HG03378 (cell line): ENCODE measurements at regions not wholly inside any gene's neighbourhood (a gene's known extent, or its start where the extent isn't known, plus 50 kb on each side); places are given as distances from the start of the nearest gene placed in this dataset.
"Not testable (repeated sequence)": the region's sequence is repeated elsewhere in the genome, so short reads cannot be mapped to it uniquely, and the experiment has no call there.

Source experiments
- ATAC-seq: cut with Tn5 transposase; IDR thresholded peaks from one replicate; pipeline ENCODE4 v1.9.1; 2021; ENCODE audit warnings: mild to moderate bottlenecking, moderate library complexity; ENCODE audit not compliant: unreplicated experiment

DNA sequence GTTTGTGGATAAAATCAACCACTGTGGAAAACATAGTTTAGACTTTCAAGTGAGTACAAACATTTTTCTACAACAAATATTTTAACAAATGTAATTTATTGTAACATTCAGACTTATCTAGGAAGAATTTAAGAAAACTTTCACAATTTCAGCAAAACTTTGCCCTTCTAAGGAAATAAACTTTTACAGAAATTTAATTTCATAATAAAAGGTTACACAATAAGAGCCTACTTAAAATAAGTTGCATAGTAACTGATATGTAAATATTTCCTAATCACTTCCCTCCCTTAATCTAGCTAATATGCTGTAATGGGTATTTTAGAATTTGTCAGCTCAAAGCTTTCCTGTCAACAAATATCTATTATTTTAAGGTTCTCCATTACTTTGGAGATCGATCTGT, 1899.9 kb downstream of the MAT2B start:
- ATAC-seq = no peak

DNA sequence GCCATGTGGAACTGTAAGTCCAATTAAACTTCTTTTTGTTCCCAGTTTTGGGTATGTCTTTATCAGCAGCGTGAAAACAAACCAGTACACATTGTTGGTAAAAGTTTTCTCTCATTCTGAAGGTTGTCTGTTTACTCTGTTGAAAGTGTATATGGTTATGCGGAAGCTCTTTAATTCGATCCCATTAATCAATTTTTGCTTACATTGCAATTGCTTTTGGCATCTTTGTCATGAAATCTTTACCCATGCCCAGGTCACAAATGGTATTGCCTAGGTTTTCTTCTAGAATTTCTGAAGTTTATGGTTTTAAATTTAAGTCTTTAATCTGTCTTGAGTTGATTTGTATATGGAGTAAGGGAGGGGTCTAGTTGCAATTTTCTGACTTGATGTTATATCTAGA, 1901.9 kb downstream of the MAT2B start:
- no peak for ATAC-seq

DNA sequence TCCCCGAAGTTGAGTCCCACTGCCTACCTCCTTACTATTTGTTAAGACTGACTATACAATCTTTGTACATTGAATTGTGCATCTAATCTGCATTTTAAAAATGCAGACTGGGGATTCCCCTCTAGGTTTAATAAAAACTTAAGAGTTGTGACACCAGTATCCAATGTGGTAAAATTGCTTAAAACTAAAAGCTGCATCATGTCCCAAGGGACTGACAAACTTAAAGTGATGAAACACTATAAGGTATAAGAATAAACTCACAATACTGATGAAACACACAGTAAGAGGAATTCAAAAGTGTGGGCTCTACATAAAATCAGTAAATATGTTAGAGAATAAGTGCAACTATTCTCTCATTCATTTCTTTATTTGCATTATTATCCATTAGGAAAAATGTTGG, 1905.1 kb downstream of the MAT2B start:
- no peak for ATAC-seq

DNA sequence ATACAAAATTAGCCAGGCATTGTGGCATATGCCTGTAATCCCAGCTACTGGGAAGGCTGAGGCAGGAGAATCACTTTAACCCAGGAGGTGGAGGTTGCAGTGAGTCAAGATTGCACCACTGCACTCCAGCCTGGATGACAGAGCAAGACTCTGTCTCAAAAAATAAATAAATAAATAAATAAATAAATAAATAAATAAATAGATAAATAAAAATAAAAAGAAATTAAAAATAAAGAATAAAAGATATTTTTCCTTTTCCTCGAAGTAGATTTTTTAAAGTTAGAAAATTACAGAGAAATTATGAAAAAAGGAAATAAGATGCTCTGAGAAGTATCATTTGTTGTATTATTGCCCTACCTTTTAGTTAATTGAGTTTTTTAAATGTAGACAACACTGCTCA, 1906.1 kb downstream of the MAT2B start:
- ATAC-seq = not testable (repeated sequence)

DNA sequence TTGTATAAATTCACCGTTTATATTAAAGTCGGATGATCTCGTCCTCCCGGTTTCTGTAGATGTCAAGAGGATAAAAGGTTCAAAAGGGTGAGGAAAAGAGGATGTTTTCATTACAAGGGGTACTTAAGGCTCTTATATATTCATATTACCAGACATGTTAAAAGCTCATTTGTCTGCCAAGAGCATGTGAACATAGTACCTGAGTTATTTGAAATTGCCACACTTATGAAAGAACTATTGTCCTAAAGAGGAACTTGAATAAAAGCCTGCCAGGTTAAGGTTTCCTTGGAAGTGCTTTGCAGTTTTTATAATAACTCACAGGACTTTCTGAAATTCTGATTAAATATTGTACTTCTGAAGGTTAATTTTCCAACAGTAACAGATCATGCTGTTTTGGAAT, 1915.1 kb downstream of the MAT2B start:
- ATAC-seq = no peak

DNA sequence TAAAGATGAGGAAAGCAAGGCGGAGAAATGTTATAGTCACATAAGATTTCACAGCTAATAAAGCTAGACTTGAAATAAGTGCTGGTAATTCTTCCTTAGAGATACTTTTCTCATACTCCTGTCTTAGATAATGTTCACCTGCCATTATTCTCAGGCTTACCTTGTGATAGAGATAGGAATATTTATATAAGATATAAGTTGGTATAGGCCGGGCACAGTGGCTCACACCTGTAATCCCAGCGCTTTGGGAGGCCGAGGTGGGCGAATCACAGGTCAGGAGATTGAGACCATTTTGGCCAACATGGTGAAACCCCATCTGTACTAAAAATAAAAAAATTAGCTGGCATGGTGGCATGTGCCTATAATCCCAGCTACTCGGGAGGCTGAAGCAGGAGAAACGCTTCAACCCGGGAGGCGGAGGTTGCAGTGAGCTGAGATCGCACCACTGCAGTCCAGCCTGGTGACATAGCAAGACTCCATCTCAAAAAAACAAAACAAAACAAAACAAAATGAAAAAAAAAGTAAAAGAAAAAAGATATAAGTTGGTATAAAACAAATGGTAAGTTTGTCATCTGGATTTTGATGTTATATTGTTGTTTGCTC, 1918.4 kb downstream of the MAT2B start:
- no peak for ATAC-seq

DNA sequence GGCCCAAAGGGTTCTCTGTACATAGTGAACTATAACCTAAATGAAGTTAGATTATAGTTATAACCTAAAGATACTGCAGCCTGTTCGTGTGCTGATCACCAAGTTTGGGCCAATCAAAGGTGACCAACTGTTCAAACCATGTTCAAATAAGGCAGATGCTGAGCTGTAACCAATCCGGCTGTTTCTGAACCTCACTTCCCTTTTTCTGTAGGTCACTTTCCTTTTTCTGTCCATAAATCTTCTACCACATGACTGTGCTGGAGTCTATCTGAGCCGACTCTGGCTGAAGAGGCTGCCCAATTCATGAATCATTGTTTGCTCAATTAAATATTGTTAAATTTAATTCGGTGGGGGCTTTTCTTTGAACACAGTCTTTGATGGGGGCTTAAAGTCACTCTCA, 1920.2 kb downstream of the MAT2B start:
- ATAC-seq = no peak

DNA sequence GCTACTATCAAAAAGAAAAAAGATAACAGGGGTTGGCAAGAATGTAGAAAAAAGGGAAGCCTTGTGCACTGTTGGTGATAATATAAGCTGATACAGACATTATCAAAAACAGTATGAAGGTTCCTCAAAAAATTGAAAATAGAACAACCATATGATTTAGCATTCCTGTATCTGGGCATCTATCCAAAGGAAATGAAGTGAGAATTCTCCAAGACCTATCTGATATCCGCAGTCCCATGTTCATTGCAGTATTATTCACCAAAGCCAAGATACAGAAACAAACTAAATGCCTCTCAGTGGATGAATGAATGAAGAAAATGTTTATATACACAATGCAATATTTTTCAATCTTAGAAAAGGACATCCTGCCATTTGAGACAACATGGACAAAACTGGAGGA, 1943.3 kb downstream of the MAT2B start:
- no peak for ATAC-seq

DNA sequence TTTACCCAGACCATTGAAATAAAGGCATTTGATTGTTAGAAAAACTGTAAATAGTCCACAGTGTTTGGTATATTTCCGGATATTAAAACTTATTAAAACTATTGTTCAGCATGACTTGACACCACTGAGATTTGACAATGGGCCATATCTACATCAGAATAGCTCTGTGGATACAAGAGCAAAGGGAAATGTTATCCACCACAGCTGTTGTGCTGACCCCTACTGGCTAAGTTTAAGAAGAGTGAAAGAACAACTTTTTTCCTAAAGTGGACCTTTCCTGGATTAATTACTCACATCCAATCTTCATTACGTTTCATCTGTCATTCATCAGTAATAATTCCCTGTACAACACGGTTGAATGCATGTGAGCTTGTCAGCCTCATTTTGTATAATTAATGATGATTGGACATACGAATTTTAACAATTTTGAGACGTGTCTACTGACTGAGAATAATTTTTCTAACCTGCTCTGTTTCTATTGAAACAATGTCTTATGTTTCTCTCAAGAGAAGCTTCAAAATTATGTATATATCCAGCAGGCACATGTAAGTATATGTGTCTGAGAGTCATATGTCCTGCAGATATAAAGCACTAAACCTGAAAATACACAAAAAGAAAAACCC, 1952.6 kb downstream of the MAT2B start:
- no peak for ATAC-seq

DNA sequence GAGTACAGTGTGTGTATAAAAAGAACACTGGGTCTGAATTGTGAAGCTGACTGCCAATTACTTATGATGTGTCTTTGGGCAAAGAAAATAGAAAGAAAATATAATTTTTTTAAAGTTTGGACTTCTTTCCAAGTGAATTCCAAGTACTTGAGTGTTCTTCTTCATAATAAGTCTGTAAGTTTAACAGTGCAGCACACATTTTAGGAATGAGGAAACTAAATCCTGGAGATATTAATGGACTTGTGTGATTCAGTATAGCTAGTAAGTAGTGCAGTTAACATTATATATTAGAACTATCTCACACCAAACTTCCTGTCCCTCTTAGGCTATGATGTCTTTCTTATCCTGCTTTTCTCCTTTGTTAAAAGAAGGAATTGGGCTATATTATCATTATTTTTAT, 1953.8 kb downstream of the MAT2B start:
- no peak for ATAC-seq

DNA sequence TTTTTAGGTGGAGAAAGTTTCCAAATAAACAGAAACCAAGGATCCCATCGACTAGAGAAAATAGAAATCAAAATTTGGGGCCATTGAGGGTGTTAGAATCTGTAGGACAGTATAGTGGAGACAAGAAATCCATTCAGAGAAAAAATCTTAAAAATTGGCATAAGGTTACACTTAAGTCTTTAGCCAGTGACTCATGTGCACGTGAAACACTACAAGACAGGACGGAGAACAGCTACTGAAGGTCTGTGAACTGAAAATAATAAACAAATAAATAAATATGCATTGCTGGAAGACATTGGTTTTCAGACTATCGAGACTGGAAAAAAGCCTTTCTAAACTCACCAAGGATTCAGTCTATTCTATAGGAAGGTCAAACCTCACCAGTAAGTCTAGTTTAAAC, 1955.5 kb downstream of the MAT2B start:
- ATAC-seq = no peak

DNA sequence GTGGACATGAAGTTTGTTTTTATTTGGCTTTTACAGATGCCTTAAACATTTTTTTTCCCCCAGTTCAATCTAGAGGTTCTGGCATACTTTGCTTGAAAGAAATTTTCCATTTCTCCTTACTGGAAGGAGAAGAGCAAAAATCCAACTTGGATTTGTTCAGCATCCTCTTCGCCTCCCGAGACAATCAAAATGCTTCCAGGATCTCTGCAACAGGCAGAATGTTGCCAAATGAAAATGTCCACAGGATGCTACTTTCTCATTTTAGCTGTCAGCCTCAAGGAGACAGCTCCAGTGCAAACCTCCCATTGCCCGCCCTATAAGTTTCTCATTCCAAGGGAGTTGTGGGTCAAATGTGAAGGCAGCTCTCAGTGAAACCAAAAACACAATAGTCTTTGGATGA, 1972.1 kb downstream of the MAT2B start:
- ATAC-seq = no peak

DNA sequence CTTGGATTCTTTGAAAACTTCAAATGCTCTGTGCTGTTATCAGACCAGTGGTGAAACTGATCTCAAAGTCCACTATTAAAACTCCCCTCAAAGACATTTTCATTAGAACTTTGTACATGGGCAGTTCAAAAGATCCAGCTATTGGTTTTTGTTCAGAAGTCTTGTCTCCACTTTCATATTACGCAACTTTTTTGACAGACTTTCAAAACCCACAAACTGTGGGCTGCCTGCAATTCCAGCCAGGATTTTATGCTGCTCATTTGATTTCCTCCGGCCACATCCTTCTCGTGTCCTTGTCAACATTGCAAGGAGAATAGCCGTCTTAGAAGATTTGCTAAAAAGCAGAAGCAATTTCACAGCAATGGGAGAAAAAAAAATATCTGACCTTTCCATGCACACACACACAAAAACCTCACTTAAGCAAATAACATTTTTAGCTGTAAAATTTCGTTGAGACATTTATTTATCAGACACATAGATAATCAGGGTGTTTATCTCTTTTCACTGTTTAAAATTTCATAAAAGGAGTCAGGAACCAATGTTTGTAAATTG, 1990.5 kb downstream of the MAT2B start:
- no peak for ATAC-seq

DNA sequence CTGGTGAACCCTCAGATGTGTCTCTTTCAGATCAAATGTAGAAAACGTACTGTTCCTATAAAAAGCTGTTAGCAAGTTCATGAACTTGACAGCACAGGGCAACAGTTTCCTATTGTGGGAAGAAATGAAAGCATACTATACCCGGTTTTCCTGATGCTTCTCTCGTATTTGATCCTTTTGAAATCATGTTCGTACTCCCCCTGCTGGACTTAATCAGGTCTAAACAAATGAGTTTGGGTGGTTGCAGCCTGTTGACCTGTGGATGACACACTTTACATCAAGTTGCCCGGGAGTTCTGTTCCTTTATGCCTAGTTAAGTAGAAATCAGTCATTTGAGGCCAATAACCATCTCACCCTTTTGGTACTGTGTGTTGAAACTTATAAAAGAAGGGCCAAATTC, 1992.3 kb downstream of the MAT2B start:
- no peak for ATAC-seq

DNA sequence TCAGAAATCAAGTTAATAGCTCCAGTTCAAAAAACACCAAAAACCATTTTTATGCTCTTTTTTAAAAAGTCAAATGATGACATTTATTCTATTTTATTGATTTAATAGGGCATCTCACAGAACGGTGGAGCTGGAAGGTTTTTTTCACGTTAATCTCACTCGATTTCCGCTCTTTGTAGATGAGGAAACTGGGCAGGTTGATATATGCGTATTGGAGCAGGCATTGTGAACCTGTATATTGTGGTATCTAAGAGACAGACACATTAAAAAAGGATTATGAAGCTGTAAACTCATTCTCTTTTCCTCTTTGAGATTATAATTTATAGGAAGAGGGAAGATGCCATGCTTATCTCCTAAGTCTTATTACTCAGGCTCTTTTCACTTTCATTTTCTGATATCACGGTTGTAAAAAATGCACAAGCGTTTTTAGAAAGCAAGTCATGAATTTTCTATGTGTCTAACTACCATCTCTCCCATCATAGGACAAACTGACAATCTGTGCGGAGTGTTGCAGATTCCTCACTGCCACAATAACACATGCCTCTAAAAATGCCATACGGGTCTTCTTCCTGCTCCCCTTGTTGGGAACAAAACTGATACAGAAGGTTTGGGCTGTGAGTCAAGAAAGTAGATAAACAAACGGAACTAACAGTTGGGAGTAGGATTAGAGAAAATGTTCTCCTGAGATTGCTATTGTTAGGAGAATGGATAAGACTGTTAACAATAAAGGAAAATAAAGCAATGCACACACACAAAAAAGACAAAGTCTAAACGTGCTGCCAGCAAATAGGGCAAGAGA, 1997.7 kb downstream of the MAT2B start:
- ATAC-seq = no peak

DNA sequence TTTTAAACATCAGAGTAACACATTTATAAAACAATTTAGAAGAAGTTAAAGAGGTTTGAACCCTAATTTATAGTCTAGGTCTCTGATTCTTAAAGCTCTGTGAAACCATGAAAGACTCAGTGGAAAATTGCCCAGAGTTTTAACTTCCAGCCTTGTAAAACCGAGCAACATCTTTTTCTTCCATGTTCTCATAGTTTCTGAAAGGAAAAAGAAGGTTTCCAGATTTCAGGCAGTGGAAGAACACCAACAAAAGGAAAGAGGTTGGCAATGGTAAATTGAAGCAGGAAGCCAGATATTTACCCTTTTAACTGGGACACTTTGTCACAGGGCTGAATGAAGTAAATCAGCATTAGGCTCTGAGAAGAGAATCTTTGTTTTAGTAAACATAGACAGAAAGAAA, 1999.3 kb downstream of the MAT2B start:
- ATAC-seq = no peak

DNA sequence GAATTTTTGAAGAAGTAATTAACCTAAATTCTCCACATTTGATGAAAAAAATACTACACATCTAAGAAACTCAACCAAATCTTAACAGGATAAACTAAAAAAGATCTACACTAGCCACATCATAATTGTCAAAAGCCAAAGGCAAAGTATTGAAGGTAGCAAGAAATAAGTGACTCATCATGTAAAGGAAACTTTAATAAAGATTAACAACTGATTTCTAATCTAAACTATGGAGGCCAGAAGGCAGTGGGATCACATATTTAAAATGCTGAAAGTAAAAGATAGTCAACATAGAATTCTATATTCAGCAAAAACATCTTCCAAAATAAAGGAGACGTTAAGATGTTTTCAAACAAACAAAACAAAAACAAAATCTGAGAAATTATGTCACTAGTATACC, 2002.9 kb downstream of the MAT2B start:
- no peak for ATAC-seq

DNA sequence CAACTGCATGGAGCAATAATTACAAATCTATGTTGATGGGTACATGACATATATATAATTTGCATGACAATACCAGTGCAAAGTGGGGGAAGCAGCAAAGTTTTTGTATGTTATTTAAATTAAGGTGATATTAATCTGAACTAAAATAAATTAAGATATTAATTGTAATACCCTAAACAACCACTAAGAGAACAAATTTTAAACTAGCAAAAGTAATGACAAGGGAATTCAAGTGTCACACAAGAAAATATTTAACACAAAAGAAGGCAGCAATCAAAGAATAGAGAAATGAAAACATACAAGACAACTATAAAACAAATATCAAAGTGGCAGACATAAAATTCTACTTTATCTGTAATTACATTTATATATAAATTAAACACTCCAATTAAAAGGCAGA, 2003.4 kb downstream of the MAT2B start:
- no peak for ATAC-seq

DNA sequence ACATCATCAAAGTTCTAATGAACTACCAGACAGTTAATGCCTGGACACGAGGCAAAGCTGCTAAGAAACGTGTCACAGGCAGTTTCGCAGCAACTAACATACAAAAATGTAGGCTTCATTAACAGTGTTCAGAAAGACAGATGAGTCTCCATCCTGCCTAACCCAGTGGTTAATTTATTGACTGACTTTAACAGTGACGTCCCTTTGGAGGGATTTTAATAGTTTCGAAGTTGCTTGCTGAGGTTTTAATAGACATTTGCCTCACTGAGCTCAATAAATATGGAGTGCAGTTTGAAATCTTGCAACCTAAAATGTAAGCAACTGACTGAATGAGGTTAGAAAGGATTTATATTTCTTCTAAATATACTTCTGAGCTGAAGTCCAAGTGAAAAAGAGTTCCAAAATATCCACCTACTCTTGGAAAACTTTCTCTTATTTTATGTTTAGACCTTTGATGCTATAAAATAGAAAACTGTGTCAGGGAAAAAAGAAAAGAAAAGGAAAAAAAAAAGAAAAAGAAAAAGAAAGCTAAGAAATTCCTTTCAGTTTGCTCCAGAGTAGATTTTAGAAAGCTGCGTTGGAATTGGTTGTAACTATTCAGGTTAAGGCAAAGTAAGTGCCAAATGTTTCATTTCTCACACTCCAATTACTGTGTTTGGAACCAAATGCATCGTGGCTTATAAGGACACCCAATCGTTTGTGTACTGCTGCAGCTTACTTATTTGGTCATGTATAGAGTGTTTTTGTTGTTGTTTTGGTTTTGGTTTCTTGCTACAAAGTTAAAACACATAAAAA, 2016.6 kb downstream of the MAT2B start:
- ATAC-seq = no peak

DNA sequence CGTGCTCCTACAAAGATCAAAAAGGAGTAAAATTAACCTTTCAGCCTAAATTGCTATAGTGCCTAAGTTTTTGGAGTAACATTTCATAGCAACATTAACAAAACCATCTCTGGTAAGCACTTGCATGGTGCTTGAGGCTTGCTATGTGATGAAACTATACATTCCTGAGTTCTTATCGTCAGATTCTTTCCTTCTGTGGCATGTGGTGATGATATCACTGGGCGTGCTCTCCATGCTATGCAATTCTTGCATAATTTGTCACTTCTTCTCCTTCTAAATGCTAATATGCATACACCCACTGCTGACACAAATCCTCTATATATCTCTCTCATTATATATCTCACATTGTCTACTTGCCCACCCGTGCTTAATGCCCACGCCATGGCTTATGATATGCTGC, 2019.9 kb downstream of the MAT2B start:
- no peak for ATAC-seq

DNA sequence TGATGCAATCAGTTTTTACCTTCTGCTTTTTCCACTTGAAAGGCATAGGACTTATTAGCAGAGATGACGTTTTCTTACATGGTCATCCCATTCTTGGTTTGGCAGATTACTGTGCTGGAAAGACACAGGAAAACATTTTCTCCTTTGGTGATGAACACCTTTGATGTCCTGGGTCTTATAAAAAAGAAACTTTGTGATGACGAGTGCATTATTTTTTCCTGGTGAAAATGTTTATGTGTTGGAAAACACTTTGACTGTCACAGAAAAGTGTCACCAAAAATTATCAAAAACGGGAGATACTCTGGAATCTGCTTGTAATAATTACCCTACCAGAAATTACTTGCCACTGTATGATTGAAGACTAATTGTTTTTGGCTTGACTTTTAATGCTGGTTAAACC, 2020.9 kb downstream of the MAT2B start:
- ATAC-seq = no peak
